ENCODE measurements at regions not wholly inside any gene's neighbourhood (a gene's known extent, or its start where the extent isn't known, plus 50 kb on each side); places are given as distances from the start of the nearest gene placed in this dataset.
A peak's percentile ranks its signal among the peaks of the same experiment; 100 is the strongest.

- no peaks in the 10 kb centered on the region for H3K36me3 ChIP-seq
- peaks cover 0 to 17% (median 0%) of the 10 kb centered on the region in 7 donors for H3K27me3 ChIP-seq
- H3K9me3 ChIP-seq: peaks cover 0 to 4% (median 0%) of the 10 kb centered on the region in 11 donors
- TF ChIP-seq CTCF (IDR thresholded peaks at IDR 0.05): no peak
- intact Hi-C loops (cut with DNase I): no loop called here
- H3K27ac ChIP-seq: no peak overlapping the region
- H3K4me1 ChIP-seq: peaks cover 0 to 12% (median 0%) of the 10 kb centered on the region in 9 donors
- no peak for DNase-seq
- H3K4me3 ChIP-seq: no peak overlapping the region
- 83 to 86% methylated on average over 11 of the region's 11 CpGs for WGBS, 2 donors
- ATAC-seq: no peak
Measured at GRCh38 chr7:131961054-131961680, 404.7 kb upstream of the PODXL start.

GRCh38 chr7:131959106-131959812 is 402.8 kb upstream of the PODXL start:
- TF ChIP-seq CTCF (IDR thresholded peaks at IDR 0.05): no peak
- intact Hi-C loops (cut with DNase I): no loop called here
- peak in 2 of 8 donors; percentile 59 to 69 for ATAC-seq
- Histone ChIP-seq H3K27me3 (peaks cover 0 to 19% (median 0%) of the 10 kb centered on the region in 7 donors), H3K9me3 (peaks cover 0 to 4% (median 0%) of the 10 kb centered on the region in 11 donors), H3K27ac (no peak overlapping the region), H3K4me3 (no peak overlapping the region), H3K36me3 (no peaks in the 10 kb centered on the region), H3K4me1 (peaks cover 0 to 12% (median 0%) of the 10 kb centered on the region in 9 donors)
- DNase-seq: no peak
- WGBS, 2 donors: 17 to 33% methylated on average over 4 of the region's 4 CpGs

DNA sequence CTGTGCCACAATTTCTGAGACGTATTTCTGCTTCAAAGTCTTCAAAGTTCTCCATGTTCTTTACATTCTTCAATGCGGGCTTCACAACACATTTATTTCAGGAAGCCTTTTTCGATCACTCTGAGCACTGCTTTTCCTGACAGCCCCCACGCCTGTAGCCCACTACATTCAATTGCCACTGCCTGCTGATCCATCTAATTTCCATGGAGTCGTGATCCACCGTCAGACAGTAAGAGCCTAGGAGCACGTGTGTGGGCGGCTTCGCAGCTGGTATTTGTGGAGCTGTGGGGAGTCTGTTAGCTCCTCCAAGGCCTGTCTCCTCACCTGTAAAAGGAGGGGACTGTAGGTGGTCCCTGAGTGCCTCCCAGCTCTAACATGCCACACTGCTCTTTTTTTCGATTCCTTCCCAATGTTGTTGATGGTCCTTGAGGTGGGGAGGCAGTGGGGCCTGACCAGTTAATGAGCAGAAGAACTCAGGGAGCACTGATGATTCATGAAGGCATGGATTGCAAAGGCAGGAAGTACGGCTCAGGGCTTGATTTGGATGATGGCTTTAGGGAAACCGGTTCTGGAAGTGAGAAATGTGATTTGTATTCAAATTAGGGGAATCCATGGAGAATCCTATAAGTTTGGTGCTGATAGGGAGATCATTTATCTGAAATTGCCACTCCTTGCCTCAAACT is 401.1 kb upstream of the PODXL start:
- ATAC-seq (no peak), DNase-seq (no peak)
- intact Hi-C loops (cut with DNase I): no loop called here
- Histone ChIP-seq H3K9me3 (peaks cover 0 to 4% (median 0%) of the 10 kb centered on the region in 11 donors), H3K27me3 (peaks cover 0 to 17% (median 0%) of the 10 kb centered on the region in 7 donors), H3K27ac (no peak overlapping the region), H3K4me3 (no peak overlapping the region), H3K4me1 (peaks cover 0 to 12% (median 0%) of the 10 kb centered on the region in 9 donors), H3K36me3 (no peaks in the 10 kb centered on the region)
- no peak for TF ChIP-seq CTCF (IDR thresholded peaks at IDR 0.05)
- 84 to 85% methylated on average over 12 of the region's 12 CpGs for WGBS, 2 donors

DNA sequence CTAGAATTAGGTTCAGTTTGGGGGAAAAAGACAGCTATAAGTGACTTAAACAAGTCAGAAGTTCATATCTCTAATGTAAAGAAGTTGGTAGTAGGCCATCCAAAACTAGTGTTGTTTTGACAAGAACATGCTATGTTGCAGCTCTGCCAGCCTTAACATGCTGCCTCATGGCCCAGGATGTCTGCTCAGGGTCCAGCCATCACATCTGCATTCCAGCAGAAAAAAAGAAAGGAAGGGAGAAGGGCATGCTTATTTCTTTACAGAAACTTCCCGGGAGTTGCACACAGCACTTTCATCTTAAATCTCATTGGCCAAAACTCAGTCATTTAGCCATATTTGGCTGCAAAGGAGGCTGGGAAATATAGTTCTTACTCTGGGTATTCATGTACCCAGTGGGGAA is 400.4 kb upstream of the PODXL start:
- ATAC-seq: no peak
- intact Hi-C loops (cut with DNase I): no loop called here
- no peak for DNase-seq
- 83 to 90% methylated on average over 1 of the region's 1 CpG for WGBS, 2 donors
- TF ChIP-seq CTCF (IDR thresholded peaks at IDR 0.05): no peak
- Histone ChIP-seq H3K4me1 (peaks cover 0 to 12% (median 0%) of the 10 kb centered on the region in 9 donors), H3K27ac (no peak overlapping the region), H3K4me3 (no peak overlapping the region), H3K27me3 (peaks cover 0 to 17% (median 0%) of the 10 kb centered on the region in 7 donors), H3K9me3 (peaks cover 0 to 6% (median 0%) of the 10 kb centered on the region in 11 donors), H3K36me3 (no peaks in the 10 kb centered on the region)
